HFF-Myc (cell line): ENCODE measurements at regions not wholly inside any gene's neighbourhood (a gene's known extent, or its start where the extent isn't known, plus 50 kb on each side); places are given as distances from the start of the nearest gene placed in this dataset.

ENCODE experiments used
- DNase-seq: peaks from one replicate; pipeline ENCODE4 v3.0.0-alpha.2; 2011; ENCODE audit warnings: low read depth; ENCODE audit errors: extremely low read depth
- H3K4me3 ChIP-seq: replicated peaks from 2 replicates; pipeline ENCODE4 v1.5.1; 2011; ENCODE audit warnings: low read depth, mild to moderate bottlenecking, control low read depth, low read length
- CTCF ChIP-seq: IDR thresholded peaks from 2 replicates; pipeline ENCODE4 v1.5.1; 2012; ENCODE audit warnings: mild to moderate bottlenecking, low read depth, low read length, control low read depth; ENCODE audit errors: missing control alignments

- TF ChIP-seq CTCF, result no peak
- no peak for DNase-seq
- no peak overlapping the region for H3K4me3 ChIP-seq
These were observed 333.3 kb upstream of the CDH2 start for GRCh38 chr18:28510210-28510609.

- TF ChIP-seq CTCF, result no peak
- DNase-seq, result no peak
- H3K4me3 ChIP-seq, result no peak overlapping the region
These were observed 327.1 kb upstream of the CDH2 start for GRCh38 chr18:28504066-28504465.

DNA sequence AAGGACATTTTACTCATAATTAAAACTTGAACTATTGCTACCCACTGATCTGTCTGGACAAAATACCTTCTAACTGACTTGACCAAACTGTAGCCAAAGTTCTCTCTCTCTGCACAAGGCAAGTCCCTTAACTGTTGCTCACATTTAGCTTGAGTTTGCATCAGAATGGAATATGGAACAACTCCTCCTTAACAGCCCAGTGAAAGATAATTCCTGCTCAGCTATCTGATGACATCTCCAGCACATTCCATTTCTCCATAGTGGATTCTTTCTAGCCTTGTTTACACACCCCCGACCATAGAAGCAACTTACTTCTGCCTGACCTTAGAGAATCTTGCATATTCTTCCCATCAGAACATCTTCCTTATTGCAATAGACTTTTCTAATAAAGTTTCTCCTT lies 317.2 kb upstream of the CDH2 start:
- DNase-seq, result no peak
- no peak overlapping the region for H3K4me3 ChIP-seq
- TF ChIP-seq CTCF, result no peak

DNA sequence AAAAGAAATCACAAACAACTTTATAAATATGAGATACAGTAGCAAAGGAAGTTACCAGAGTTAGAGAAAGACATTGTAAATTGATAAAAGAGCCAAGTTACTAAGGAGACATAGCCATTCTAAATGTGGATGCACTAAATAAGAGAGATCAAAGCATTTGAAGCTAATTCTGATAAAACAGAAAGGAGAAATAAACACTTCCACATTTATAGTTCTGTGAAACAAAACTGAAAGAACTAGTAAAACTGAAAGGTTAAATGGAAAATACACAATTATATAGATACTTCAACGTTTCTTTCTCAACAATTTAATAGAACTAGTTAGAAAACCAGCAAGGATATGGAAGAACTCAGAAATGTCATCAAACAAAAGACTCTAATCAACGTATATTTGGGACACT lies 309.0 kb upstream of the CDH2 start:
- no peak for DNase-seq
- TF ChIP-seq CTCF, result no peak
- no peak overlapping the region for H3K4me3 ChIP-seq

GRCh38 chr18:28485210-28485801 lies 308.4 kb upstream of the CDH2 start:
- no peak overlapping the region for H3K4me3 ChIP-seq
- no peak for TF ChIP-seq CTCF

GRCh38 chr18:28478531-28478930 lies 301.6 kb upstream of the CDH2 start:
- H3K4me3 ChIP-seq, result no peak overlapping the region
- DNase-seq, result no peak
- TF ChIP-seq CTCF, result no peak

More at GRCh38 chr18:28485210-28485801, 308.4 kb upstream of the CDH2 start:
- DNase-seq, result no peak

GRCh38 chr18:28476302-28476701 lies 299.4 kb upstream of the CDH2 start:
- TF ChIP-seq CTCF, result no peak
- no peak overlapping the region for H3K4me3 ChIP-seq
- DNase-seq, result no peak
